Stimulated activated CD8-positive, alpha-beta memory T cell treated with anti-CD3 and anti-CD28 coated beads, Interleukin-15, amount 100 ng/mL, for 48 hours (primary cell): ENCODE measurements at regions not wholly inside any gene's neighbourhood (a gene's known extent, or its start where the extent isn't known, plus 50 kb on each side); places are given as distances from the start of the nearest gene placed in this dataset.

ENCODE experiments used
- DNase-seq, 2 donors: peaks; one replicate each; pipeline ENCODE4 v3.0.0-alpha.2; 2020; ENCODE audit warnings: low read depth in 2 of 2

GRCh38 chr11:127738771-127739286 is 738.3 kb upstream of the KIRREL3 start:
- DNase-seq = no peak

GRCh38 chr11:127737499-127737898 is 736.9 kb upstream of the KIRREL3 start:
- no peak for DNase-seq

DNA sequence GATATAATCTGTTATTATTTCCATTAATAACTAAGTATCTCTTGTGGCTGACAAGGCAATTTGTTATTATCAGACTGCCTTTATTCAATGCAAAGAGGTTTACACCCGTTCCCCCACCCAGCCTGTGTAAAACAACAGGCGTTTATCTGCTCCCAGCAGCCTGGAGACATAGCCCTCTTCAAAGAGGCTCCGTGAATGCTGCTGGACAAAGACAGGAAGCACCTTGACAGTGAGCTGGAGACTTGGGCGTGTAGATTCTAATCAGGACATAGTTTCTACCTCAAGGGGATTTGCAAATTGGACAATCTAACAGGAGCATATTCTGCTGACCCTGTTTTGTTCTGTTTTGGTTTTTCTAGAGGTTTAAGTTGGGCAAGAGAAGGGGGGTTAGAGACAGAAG is 733.0 kb upstream of the KIRREL3 start:
- DNase-seq = no peak

DNA sequence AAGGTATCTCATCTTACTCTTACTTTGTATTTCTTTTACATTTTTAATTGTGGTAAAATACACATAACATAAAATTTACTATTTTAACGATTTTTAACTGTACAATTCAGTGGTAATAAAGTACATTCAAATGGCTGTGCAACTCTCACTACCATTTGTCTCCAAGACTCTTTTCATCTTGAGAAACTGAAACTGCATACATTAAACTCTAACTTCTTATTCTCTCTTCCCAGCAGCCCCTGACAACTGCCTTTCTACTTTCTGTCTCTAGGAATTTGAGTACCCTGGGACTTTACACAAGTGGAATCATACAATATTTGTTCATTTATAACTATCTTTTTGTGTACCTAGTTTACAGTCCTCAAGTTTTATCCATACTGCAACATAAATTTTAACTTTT is 725.8 kb upstream of the KIRREL3 start:
- no peak for DNase-seq

GRCh38 chr11:127723714-127724113 is 723.1 kb upstream of the KIRREL3 start:
- DNase-seq = no peak

GRCh38 chr11:127713226-127713625 is 712.7 kb upstream of the KIRREL3 start:
- DNase-seq = no peak

- DNase-seq = no peak
These were observed 711.2 kb upstream of the KIRREL3 start for GRCh38 chr11:127711748-127712147.

GRCh38 chr11:127710831-127711230 is 710.3 kb upstream of the KIRREL3 start:
- no peak for DNase-seq

DNA sequence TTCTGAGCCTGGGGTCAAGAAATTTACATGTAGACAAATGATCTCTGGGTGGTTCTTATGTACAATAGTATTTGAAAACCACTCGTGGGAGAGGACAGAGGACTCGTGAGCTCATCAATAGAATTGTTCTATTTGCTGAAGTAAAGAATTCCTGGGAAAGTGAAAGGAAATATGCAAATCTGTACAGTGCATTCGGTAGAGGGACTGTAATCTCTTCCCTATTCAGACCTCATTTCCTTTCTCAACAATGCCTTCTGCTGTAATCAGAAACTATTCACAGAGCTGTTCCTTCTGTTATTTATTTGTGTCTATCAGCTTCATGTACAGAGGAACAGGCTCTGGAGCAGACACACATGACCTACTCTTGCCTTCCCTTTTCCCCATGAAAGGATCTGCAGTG is 709.4 kb upstream of the KIRREL3 start:
- no peak for DNase-seq

DNA sequence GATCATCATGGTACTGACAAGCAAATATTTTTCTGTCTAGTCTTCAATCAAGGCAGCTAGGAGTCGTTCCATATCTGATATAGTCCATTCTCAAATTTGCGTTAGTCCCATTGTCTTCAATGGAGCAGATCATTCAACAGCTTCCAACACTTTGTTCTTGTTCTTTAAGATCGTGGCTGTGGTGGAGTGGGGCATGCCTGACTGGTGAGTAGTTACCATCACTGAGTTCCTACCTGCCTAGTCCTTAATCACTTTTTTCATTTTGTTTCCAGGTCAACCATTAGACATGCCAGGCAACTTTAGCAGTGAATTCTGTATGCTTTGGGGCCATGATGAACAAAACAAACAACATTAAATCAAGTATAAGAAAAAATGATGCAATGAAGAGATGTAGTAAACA is 693.1 kb upstream of the KIRREL3 start:
- DNase-seq = no peak

- no peak for DNase-seq
These were observed 682.8 kb upstream of the KIRREL3 start for GRCh38 chr11:127683321-127683720.

DNA sequence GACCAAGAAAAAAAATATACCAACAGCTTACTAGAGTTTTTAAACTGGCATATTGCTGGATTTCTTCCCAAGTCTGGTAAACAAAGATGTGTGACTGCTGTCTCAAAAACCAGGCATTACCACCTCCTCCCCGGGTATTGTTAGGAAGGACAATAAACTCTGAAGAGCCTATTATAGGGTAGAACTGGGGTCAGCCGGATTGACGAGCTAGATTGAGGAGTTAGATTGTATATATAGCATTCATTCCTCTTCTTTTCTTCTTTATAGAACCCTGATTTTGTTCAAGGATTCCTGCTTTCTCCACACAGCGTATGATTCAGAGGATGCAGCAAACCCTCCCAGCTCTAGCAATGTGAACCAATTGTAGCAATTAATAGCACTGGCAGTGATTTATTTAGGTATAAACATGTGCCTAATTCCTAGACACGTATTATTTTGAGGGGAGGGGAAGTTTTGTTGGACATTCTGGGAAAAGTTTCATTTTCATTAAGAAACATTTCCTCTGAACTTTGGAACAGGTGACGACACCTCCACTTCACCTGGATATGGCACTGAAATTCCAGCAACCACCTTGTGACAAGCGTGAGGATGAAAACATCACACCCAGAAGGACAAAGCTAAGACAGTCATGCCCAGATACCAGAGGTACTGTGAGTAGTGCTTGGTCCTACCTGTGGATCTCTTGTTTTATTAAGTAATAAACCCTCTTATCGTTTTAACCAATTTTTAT is 679.4 kb upstream of the KIRREL3 start:
- no peak for DNase-seq

GRCh38 chr11:127678631-127679030 is 678.1 kb upstream of the KIRREL3 start:
- no peak for DNase-seq

- DNase-seq = no peak
These were observed 677.3 kb upstream of the KIRREL3 start for GRCh38 chr11:127677660-127678425.

DNA sequence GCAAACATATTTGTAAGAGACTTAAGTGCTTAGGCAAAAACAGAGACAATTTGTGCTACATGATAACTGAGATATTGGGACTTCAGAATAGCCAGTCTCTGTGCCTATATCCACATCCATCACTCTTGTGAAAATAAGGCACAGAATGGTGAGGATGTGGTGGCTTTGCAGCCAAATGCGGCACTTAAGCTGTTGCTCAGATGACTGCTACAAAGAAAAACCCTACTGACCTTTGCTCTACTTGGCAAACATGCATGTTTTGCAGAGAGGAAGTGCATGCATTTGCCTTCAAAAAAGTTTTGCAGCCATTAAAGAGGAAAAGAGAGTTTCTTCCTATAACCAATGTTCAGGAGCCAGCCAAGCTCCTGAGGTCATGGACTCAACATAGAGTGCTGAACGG is 675.0 kb upstream of the KIRREL3 start:
- no peak for DNase-seq

GRCh38 chr11:127674754-127675153 is 674.2 kb upstream of the KIRREL3 start:
- DNase-seq = no peak

GRCh38 chr11:127670374-127671119 is 670.0 kb upstream of the KIRREL3 start:
- DNase-seq = no peak

GRCh38 chr11:127656116-127656836 is 655.7 kb upstream of the KIRREL3 start:
- DNase-seq = no peak

DNA sequence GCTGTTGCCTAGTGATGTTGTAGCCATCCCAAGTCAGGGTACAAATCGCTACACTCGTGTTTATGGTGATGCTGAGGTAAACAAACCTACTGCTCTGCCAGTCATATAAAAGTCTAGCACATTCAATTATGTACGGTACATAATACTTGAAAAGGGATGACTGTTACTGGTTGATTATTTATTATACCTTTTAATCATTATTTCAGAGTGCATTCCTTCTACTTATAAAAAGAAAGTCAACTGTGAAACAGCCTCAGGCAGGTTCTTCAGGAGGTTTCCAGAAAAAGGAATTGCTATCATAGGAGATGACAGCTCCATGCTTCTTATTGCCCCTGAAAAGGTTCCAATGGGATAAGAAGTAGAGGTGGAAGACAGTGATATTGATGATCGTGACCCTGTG is 652.5 kb upstream of the KIRREL3 start:
- DNase-seq = no peak

GRCh38 chr11:127651888-127652221 is 651.3 kb upstream of the KIRREL3 start:
- DNase-seq = no peak

- DNase-seq = no peak
These were observed 650.8 kb upstream of the KIRREL3 start for GRCh38 chr11:127651175-127651887.
